K562 (cell line): ENCODE measurements at regions not wholly inside any gene's neighbourhood (a gene's known extent, or its start where the extent isn't known, plus 50 kb on each side); places are given as distances from the start of the nearest gene placed in this dataset.

Experiments
- ATAC-seq: fragments of 200-7000 bp; cut with Tn5 transposase; 3 replicates; pipeline ENCODE4 v1.9.1; 2020; ENCODE audit warnings: moderate library complexity
- BruUV-seq: library from RNA; stranded (reverse); fragments of 400-500 nt; replicated peaks from 2 replicates; lab custom pipeline; 2021; lab: Mats Ljungman, UMichigan
- CTCF ChIA-PET: fragments of 300-600 bp; formaldehyde crosslinking; extraction: SDS; loops from one replicate; lab custom pipeline; 2021; ENCODE audit warnings: low intra/inter-chr PET ratio; lab: Yijun Ruan, JAX
- POLR2A ChIA-PET: fragments of 300-600, 350-650 bp; sonication (Branson Sonifier 250); formaldehyde crosslinking; extraction: SDS; loops from one replicate; lab custom pipeline; 2021; ENCODE audit warnings: antibody characterized with exemption, inconsistent platforms; lab: Yijun Ruan, JAX
- DNase-seq, 4 experiments: peaks; one replicate each; pipeline versions ENCODE4 v3.0.0 to v3.0.0-alpha.2; 2011 to 2018; ENCODE audit warnings: low spot score in 3 of 4, mixed read lengths in 3 of 4; ENCODE audit errors: extremely low read depth in 1 of 4
- FAIRE-seq: peaks from 2 replicates; lab custom pipeline; 2011; peaks lifted over from hg19 to GRCh38; lab: Jason Lieb, UNC
- H2AFZ ChIP-seq: 2 replicates; pipeline ENCODE4 v1.6.0; 2011; ENCODE audit warnings: low read depth, low read length, control low read depth, inconsistent platforms
- H3K27ac ChIP-seq: fragments of 200-600 bp; 3 replicates; pipeline ENCODE4 v1.8.0; 2011; ENCODE audit warnings: low read depth, mild to moderate bottlenecking, control low read depth, inconsistent platforms, low read length, moderate library complexity, mixed read lengths; ENCODE audit errors: extremely low read depth
- H3K27me3 ChIP-seq, 2 experiments: fragments of 300-600 bp in 1 of 2; 2 replicates in 1 of 2; 3 replicates in 1 of 2; pipeline versions ENCODE4 v1.6.0 to v1.8.0; 2011; ENCODE audit warnings: inconsistent platforms in 2 of 2, low read length in 2 of 2, mild to moderate bottlenecking in 1 of 2, mixed read lengths in 1 of 2, moderate library complexity in 1 of 2; ENCODE audit not compliant: control insufficient read depth in 2 of 2, insufficient read depth in 2 of 2
- H3K36me3 ChIP-seq: fragments of 300-600 bp; 3 replicates; pipeline ENCODE4 v1.8.0; 2011; ENCODE audit warnings: mild to moderate bottlenecking, low read length, inconsistent platforms; ENCODE audit not compliant: control insufficient read depth, insufficient read depth
- H3K4me1 ChIP-seq, 2 experiments: fragments of 200-600 bp in 1 of 2; replicated peaks in 1 of 2; 2 replicates in 1 of 2; 3 replicates in 1 of 2; pipeline versions ENCODE4 v1.5.1 to v1.8.0; 2011; ENCODE audit warnings: inconsistent platforms in 2 of 2, low read length in 2 of 2, mild to moderate bottlenecking in 1 of 2, mixed read lengths in 1 of 2, moderate library complexity in 1 of 2; ENCODE audit not compliant: control insufficient read depth in 2 of 2, insufficient read depth in 2 of 2
- H3K4me2 ChIP-seq: 2 replicates; pipeline ENCODE4 v1.6.1; 2011; ENCODE audit warnings: low read length, control low read depth, inconsistent platforms, mixed read lengths; ENCODE audit not compliant: insufficient read depth
- H3K4me3 ChIP-seq: fragments of 200-600 bp; sonication (generic), shearing (Covaris generic); 2 replicates; pipeline ENCODE4 v1.5.1; 2016; ENCODE audit warnings: control low read depth, inconsistent platforms
- H3K79me2 ChIP-seq: fragments of 200-600 bp; 3 replicates; pipeline ENCODE4 v1.8.0; 2011; ENCODE audit warnings: low read length, inconsistent platforms; ENCODE audit not compliant: control insufficient read depth, insufficient read depth
- H3K9ac ChIP-seq, 2 experiments: 2 replicates each; pipeline versions ENCODE4 v1.6.0 to v1.6.1; 2011; ENCODE audit warnings: low read depth in 2 of 2, low read length in 2 of 2, control low read depth in 1 of 2, inconsistent platforms in 1 of 2, mild to moderate bottlenecking in 1 of 2, mixed read lengths in 1 of 2; ENCODE audit not compliant: insufficient read depth in 1 of 2
- H3K9me1 ChIP-seq: one replicate; pipeline ENCODE4 v1.6.0; 2011; ENCODE audit warnings: inconsistent platforms, mild to moderate bottlenecking, low read length, moderate library complexity; ENCODE audit not compliant: control insufficient read depth, insufficient read depth
- H3K9me3 ChIP-seq: replicated peaks from 2 replicates; pipeline ENCODE4 v1.5.1; 2011; ENCODE audit warnings: low read depth, low read length, inconsistent platforms; ENCODE audit not compliant: control insufficient read depth, insufficient read depth
- H4K20me1 ChIP-seq: replicated peaks from 2 replicates; pipeline ENCODE4 v1.6.1; 2011; ENCODE audit warnings: low read length, inconsistent platforms, mixed read lengths; ENCODE audit not compliant: control insufficient read depth, insufficient read depth
- CBX5 ChIP-seq: IDR thresholded peaks from 2 replicates; pipeline ENCODE4 v1.6.1; 2014; ENCODE audit warnings: low read depth, borderline replicate concordance
- FOXA3 ChIP-seq, 2 experiments: fragments of 450-650 bp in 1 of 2; sonication (generic) in 1 of 2; formaldehyde crosslinking; IDR thresholded peaks in 1 of 2; conservative IDR thresholded peaks in 1 of 2; 2 replicates each; pipeline versions ENCODE4 v1.4.0 to v1.8.0; 2020 to 2022; ENCODE audit warnings: mild to moderate bottlenecking in 2 of 2, missing genetic modification reagents in 1 of 2
- FOXK1 ChIP-seq: sonication (generic); formaldehyde crosslinking; IDR thresholded peaks from 2 replicates; pipeline ENCODE4 v1.8.0; 2022; ENCODE audit warnings: missing genetic modification reagents, mild to moderate bottlenecking, borderline replicate concordance
- FUS ChIP-seq: fragments of 200-400 bp; formaldehyde crosslinking; optimal IDR thresholded peaks from 2 replicates; pipeline ENCODE3; 2017; ENCODE audit warnings: low read depth, low read length
- GMEB1 ChIP-seq: fragments of 250-450 bp; sonication (Bioruptor Pico); IDR thresholded peaks from 2 replicates; pipeline ENCODE4 v1.4.0; 2020; ENCODE audit warnings: mild to moderate bottlenecking
- LARP7 ChIP-seq: fragments of 450-650 bp; IDR thresholded peaks from 2 replicates; pipeline ENCODE4 v1.6.1; 2016
- MEF2D ChIP-seq: conservative IDR thresholded peaks from 2 replicates; pipeline ENCODE4 v1.6.1; 2016; ENCODE audit warnings: low read depth, missing genetic modification characterization, missing compliant biosample characterization
- NCOA2 ChIP-seq, 2 experiments: fragments of 450-650 bp; IDR thresholded peaks; 2 replicates each; pipeline ENCODE4 v1.6.1; 2018; ENCODE audit warnings: mild to moderate bottlenecking in 2 of 2, moderate library complexity in 1 of 2; ENCODE audit not compliant: partially characterized antibody in 2 of 2
- PCBP1 ChIP-seq: fragments of 200-400 bp; formaldehyde crosslinking; IDR thresholded peaks from 2 replicates; pipeline ENCODE4 v1.6.1; 2018; ENCODE audit warnings: mild to moderate bottlenecking, low read depth, low read length; ENCODE audit not compliant: poor library complexity, severe bottlenecking
- PHF8 ChIP-seq: fragments of 200-600 bp; sonication (generic); IDR thresholded peaks from 2 replicates; pipeline ENCODE4 v1.6.1; 2012; ENCODE audit warnings: mixed run types, mild to moderate bottlenecking, inconsistent platforms, low read length, moderate library complexity, borderline replicate concordance
- POLR2G ChIP-seq: fragments of 200-400 bp; formaldehyde crosslinking; IDR thresholded peaks from 2 replicates; pipeline ENCODE4 v1.6.1; 2017; ENCODE audit warnings: low read depth, mild to moderate bottlenecking, antibody characterized with exemption, low read length, moderate library complexity
- PURB ChIP-seq: sonication (generic); formaldehyde crosslinking; IDR thresholded peaks from 2 replicates; pipeline ENCODE4 v1.9.0; 2021; ENCODE audit warnings: low read depth, mild to moderate bottlenecking, missing genetic modification reagents
- SOX6 ChIP-seq: fragments of 450-650 bp; IDR thresholded peaks from 2 replicates; pipeline ENCODE4 v1.6.1; 2014; ENCODE audit warnings: mild to moderate bottlenecking
- SRSF3 ChIP-seq: fragments of 200-400 bp; formaldehyde crosslinking; IDR thresholded peaks from 2 replicates; pipeline ENCODE4 v1.6.1; 2016; ENCODE audit warnings: mild to moderate bottlenecking, low read length, moderate library complexity; ENCODE audit not compliant: insufficient read depth
- TBL1XR1 ChIP-seq, 2 experiments: IDR thresholded peaks; 2 replicates each; pipeline ENCODE4 v1.6.1; 2012; ENCODE audit warnings: improper control_type of control experiment in 2 of 2, low read length in 2 of 2, mild to moderate bottlenecking in 1 of 2
- THRAP3 ChIP-seq: fragments of 450-650 bp; IDR thresholded peaks from 2 replicates; pipeline ENCODE4 v1.6.1; 2016; ENCODE audit warnings: mild to moderate bottlenecking, inconsistent platforms, borderline replicate concordance
- ZFPM2 ChIP-seq: fragments of 250-450 bp; sonication (Bioruptor Pico); IDR thresholded peaks from 2 replicates; pipeline ENCODE4 v1.5.1; 2022; ENCODE audit warnings: mild to moderate bottlenecking
- ZNF143 ChIP-seq: sonication (generic); formaldehyde crosslinking; IDR thresholded peaks from 2 replicates; pipeline ENCODE4 v1.9.0; 2022; ENCODE audit warnings: mild to moderate bottlenecking, missing genetic modification reagents
- ZNF174 ChIP-seq: fragments of 250-450 bp; sonication (Bioruptor Pico); IDR thresholded peaks from 2 replicates; pipeline ENCODE4 v1.4.0; 2020; ENCODE audit warnings: mild to moderate bottlenecking
- ZNF184 ChIP-seq: sonication (generic); formaldehyde crosslinking; IDR thresholded peaks from 2 replicates; pipeline ENCODE4 v1.5.0; 2020; ENCODE audit warnings: missing genetic modification reagents
- ZNF384 ChIP-seq: IDR thresholded peaks from 2 replicates; pipeline ENCODE4 v1.6.1; 2012; ENCODE audit warnings: low read depth, low read length, improper control_type of control experiment
- ZNF561 ChIP-seq: fragments of 450-650 bp; formaldehyde crosslinking; conservative IDR thresholded peaks from 2 replicates; pipeline ENCODE4 v1.4.0; 2020; ENCODE audit warnings: mild to moderate bottlenecking, moderate library complexity
- ZSCAN32 ChIP-seq: fragments of 450-650 bp; formaldehyde crosslinking; IDR thresholded peaks from 2 replicates; pipeline ENCODE4 v1.4.0; 2020; ENCODE audit warnings: mild to moderate bottlenecking, moderate library complexity
- WGBS: fragments of 100-300 bp; shearing (Covaris generic); methylation state at CpG from one replicate; pipeline ENCODE4 v1.1.6; 2016; ENCODE audit warnings: low coverage, mixed read lengths; ENCODE audit not compliant: insufficient coverage; ENCODE audit errors: missing lambda C conversion rate; 5-methylcytosine and 5-hydroxymethylcytosine counted together
- in situ Hi-C: fragments of 300-500 bp; cut with MboI; formaldehyde crosslinking; loops from 4 replicates; pipeline ENCODE4 v1.15.0; 2018; ENCODE audit warnings: inconsistent platforms, mixed read lengths
- intact Hi-C: fragments of 100-400 bp; cut with micrococcal nuclease; formaldehyde crosslinking; loops from 2 replicates; pipeline ENCODE4 v1.14.2; 2022

GRCh38 chr3:101158374-101158773 is 162.0 kb downstream of the IMPG2 start (continued):
- no peak for TF ChIP-seq NCOA2 (IDR thresholded peaks at IDR 0.05; ENCODE audit: partially characterized antibody in 2 of 2)
- no peak for TF ChIP-seq THRAP3
- TF ChIP-seq ZNF184 (CRISPR knock-in tag), result no peak
- TF ChIP-seq LARP7, result no peak
- no peak for TF ChIP-seq PHF8

- Histone ChIP-seq H3K4me2 (no peak overlapping the region), H3K27ac (no peak overlapping the region), H3K36me3 (no peaks in the 10 kb centered on the region), H4K20me1 (no peaks in the 10 kb centered on the region), H3K79me2 (no peaks in the 10 kb centered on the region), H3K9ac (no peak overlapping the region), H3K27me3 (no peaks in the 10 kb centered on the region), H3K9me1 (no peaks in the 10 kb centered on the region), H2AFZ (no peak overlapping the region), H3K9me3 (no peaks in the 10 kb centered on the region), H3K4me1 (no peaks in the 10 kb centered on the region), H3K4me3 (no peak overlapping the region)
- no TSS peak for BruUV-seq
- no peak for FAIRE-seq
- ChIA-PET POLR2A (interaction anchor here (0.6 kb wide), 1 partner anchor 34 kb away, joined by 3 read pairs; no protein-coding TSS in a partner anchor), CTCF (no interaction called here)
- intact Hi-C loops, result no loop called here
- in situ Hi-C loops, result no loop called here
- DNase-seq, result no peak
- ATAC-seq, result no peak
- 57% methylated on average over 1 of the region's 1 CpG for WGBS
- TF ChIP-seq FUS, result no peak
- no peak for TF ChIP-seq MEF2D (tag)
- no peak for TF ChIP-seq TBL1XR1 (IDR thresholded peaks at IDR 0.05; ENCODE audit: low read length in 2 of 2)
- no peak for TF ChIP-seq FOXA3 (CRISPR knock-in tag; conservative IDR thresholded peaks at IDR 0.05 in 1 of 2, IDR thresholded peaks at IDR 0.05 in 1 of 2)
- TF ChIP-seq ZFPM2 (CRISPR knock-in tag), result no peak
- no peak for TF ChIP-seq ZNF561 (CRISPR knock-in tag)
- no peak for TF ChIP-seq FOXK1 (CRISPR knock-in tag)
- no peak for TF ChIP-seq PURB (CRISPR knock-in tag)
- no peak for TF ChIP-seq SRSF3
- no peak for TF ChIP-seq ZSCAN32 (CRISPR knock-in tag)
- TF ChIP-seq POLR2G, result no peak
- no peak for TF ChIP-seq SOX6
- no peak for TF ChIP-seq ZNF143 (CRISPR knock-in tag)
- TF ChIP-seq ZNF174 (CRISPR knock-in tag), result no peak
- no peak for TF ChIP-seq GMEB1 (CRISPR knock-in tag)
- TF ChIP-seq PCBP1, result no peak
- no peak for TF ChIP-seq CBX5
- TF ChIP-seq ZNF384, result no peak
These were observed 163.5 kb downstream of the IMPG2 start for GRCh38 chr3:101156787-101157345.
